ENCODE measurements at regions not wholly inside any gene's neighbourhood (a gene's known extent, or its start where the extent isn't known, plus 50 kb on each side); places are given as distances from the start of the nearest gene placed in this dataset.
"Not testable (repeated sequence)": the region's sequence is repeated elsewhere in the genome, so short reads cannot be mapped to it uniquely, and the experiment has no call there.

- H3K27me3 ChIP-seq: no peaks in the 10 kb centered on the region
- H3K4me1 ChIP-seq (ENCODE audit: insufficient read depth): no peaks in the 10 kb centered on the region
- no peaks in the 10 kb centered on the region for H3K9me2 ChIP-seq (replicated peaks; ENCODE audit: insufficient read depth)
- no peak overlapping the region for H3K27ac ChIP-seq
- no peaks in the 10 kb centered on the region for H3K36me3 ChIP-seq (replicated peaks; ENCODE audit: insufficient read depth, low read depth)
- H3K4me3 ChIP-seq: no peak overlapping the region
- H3K4me2 ChIP-seq: no peak overlapping the region
- H3K9me3 ChIP-seq (ENCODE audit: low read depth): no peaks in the 10 kb centered on the region
- TF ChIP-seq, protein P1, sequence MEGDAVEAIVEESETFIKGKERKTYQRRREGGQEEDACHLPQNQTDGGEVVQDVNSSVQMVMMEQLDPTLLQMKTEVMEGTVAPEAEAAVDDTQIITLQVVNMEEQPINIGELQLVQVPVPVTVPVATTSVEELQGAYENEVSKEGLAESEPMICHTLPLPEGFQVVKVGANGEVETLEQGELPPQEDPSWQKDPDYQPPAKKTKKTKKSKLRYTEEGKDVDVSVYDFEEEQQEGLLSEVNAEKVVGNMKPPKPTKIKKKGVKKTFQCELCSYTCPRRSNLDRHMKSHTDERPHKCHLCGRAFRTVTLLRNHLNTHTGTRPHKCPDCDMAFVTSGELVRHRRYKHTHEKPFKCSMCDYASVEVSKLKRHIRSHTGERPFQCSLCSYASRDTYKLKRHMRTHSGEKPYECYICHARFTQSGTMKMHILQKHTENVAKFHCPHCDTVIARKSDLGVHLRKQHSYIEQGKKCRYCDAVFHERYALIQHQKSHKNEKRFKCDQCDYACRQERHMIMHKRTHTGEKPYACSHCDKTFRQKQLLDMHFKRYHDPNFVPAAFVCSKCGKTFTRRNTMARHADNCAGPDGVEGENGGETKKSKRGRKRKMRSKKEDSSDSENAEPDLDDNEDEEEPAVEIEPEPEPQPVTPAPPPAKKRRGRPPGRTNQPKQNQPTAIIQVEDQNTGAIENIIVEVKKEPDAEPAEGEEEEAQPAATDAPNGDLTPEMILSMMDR (IDR thresholded peaks at IDR 0.05; ENCODE audit: poor library complexity): no peak
- TF ChIP-seq EZH2 (IDR thresholded peaks at IDR 0.05; ENCODE audit: borderline replicate concordance) (no peak), EZH2phosphoT487 (IDR thresholded peaks at IDR 0.05; ENCODE audit: low read depth, severe bottlenecking, unreplicated experiment) (no peak)
- DNase-seq (ENCODE audit: low spot score): no peak
- no peaks in the 10 kb centered on the region for H4K20me1 ChIP-seq (ENCODE audit: insufficient read depth, poor library complexity, severe bottlenecking)
- no peaks in the 10 kb centered on the region for H3K79me2 ChIP-seq
- H2AFZ ChIP-seq: no peak overlapping the region
- WGBS (ENCODE audit: low lambda C conversion rate, missing lambda C conversion rate): 56% methylated on average over 3 of the region's 3 CpGs
Measured at GRCh38 chr12:33832900-33833299, 189.4 kb upstream of the ALG10 start.

DNA sequence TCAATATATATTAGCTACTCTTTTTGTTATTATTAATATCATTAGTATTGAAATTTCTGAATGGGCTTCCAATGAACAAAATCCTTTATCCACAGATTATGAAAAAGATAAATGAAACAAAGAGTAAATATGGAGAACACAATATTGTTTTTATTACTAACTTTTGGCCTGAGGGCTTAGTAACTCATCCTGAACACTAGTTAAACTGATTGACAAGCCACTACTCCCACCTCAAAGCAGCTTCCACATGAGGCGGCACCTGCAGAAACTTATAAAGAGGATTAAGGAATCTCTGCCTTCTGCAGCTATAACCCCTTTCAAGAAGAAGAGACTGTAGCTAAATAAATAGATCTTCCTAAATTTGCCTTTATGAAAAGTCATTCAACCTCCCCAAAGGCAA is 187.6 kb upstream of the ALG10 start:
- Histone ChIP-seq H3K36me3 (replicated peaks; ENCODE audit: insufficient read depth, low read depth) (no peaks in the 10 kb centered on the region), H3K4me3 (no peak overlapping the region), H3K27me3 (no peaks in the 10 kb centered on the region), H3K79me2 (no peaks in the 10 kb centered on the region), H3K27ac (no peak overlapping the region), H4K20me1 (ENCODE audit: insufficient read depth, poor library complexity, severe bottlenecking) (no peaks in the 10 kb centered on the region), H3K9me3 (ENCODE audit: low read depth) (no peaks in the 10 kb centered on the region), H3K9me2 (replicated peaks; ENCODE audit: insufficient read depth) (no peaks in the 10 kb centered on the region), H3K4me2 (no peak overlapping the region), H2AFZ (no peak overlapping the region), H3K4me1 (ENCODE audit: insufficient read depth) (no peaks in the 10 kb centered on the region)
- DNase-seq (ENCODE audit: low spot score): no peak
- 84% methylated on average over 1 of the region's 1 CpG for WGBS (ENCODE audit: low lambda C conversion rate, missing lambda C conversion rate)
- TF ChIP-seq, protein P1 (IDR thresholded peaks at IDR 0.05; ENCODE audit: poor library complexity): no peak
- TF ChIP-seq EZH2 (IDR thresholded peaks at IDR 0.05; ENCODE audit: borderline replicate concordance): no peak
- no peak for TF ChIP-seq EZH2phosphoT487 (IDR thresholded peaks at IDR 0.05; ENCODE audit: low read depth, severe bottlenecking, unreplicated experiment)

GRCh38 chr12:33876618-33877017 is 145.7 kb upstream of the ALG10 start:
- H3K9me3 ChIP-seq (ENCODE audit: low read depth): no peaks in the 10 kb centered on the region
- H3K79me2 ChIP-seq: no peaks in the 10 kb centered on the region
- no peaks in the 10 kb centered on the region for H3K9me2 ChIP-seq (replicated peaks; ENCODE audit: insufficient read depth)
- DNase-seq (ENCODE audit: low spot score): no peak
- H4K20me1 ChIP-seq (ENCODE audit: insufficient read depth, poor library complexity, severe bottlenecking): no peaks in the 10 kb centered on the region
- no peak overlapping the region for H3K27ac ChIP-seq
- no peak overlapping the region for H2AFZ ChIP-seq
- H3K4me3 ChIP-seq: no peak overlapping the region
- no peaks in the 10 kb centered on the region for H3K27me3 ChIP-seq
- TF ChIP-seq EZH2 (IDR thresholded peaks at IDR 0.05; ENCODE audit: borderline replicate concordance): no peak
- no peak for TF ChIP-seq EZH2phosphoT487 (IDR thresholded peaks at IDR 0.05; ENCODE audit: low read depth, severe bottlenecking, unreplicated experiment)
- TF ChIP-seq, protein P1 (IDR thresholded peaks at IDR 0.05; ENCODE audit: poor library complexity): no peak
- no peaks in the 10 kb centered on the region for H3K4me1 ChIP-seq (ENCODE audit: insufficient read depth)
- WGBS (ENCODE audit: low lambda C conversion rate, missing lambda C conversion rate): 94% methylated on average over 1 of the region's 1 CpG
- no peak overlapping the region for H3K4me2 ChIP-seq
- no peaks in the 10 kb centered on the region for H3K36me3 ChIP-seq (replicated peaks; ENCODE audit: insufficient read depth, low read depth)

- Histone ChIP-seq H4K20me1 (ENCODE audit: insufficient read depth, poor library complexity, severe bottlenecking) (no peaks in the 10 kb centered on the region), H3K4me3 (no peak overlapping the region), H3K4me2 (no peak overlapping the region), H3K4me1 (ENCODE audit: insufficient read depth) (no peaks in the 10 kb centered on the region), H3K9me2 (replicated peaks; ENCODE audit: insufficient read depth) (no peaks in the 10 kb centered on the region), H3K27me3 (no peaks in the 10 kb centered on the region), H3K36me3 (replicated peaks; ENCODE audit: insufficient read depth, low read depth) (no peaks in the 10 kb centered on the region), H3K79me2 (no peaks in the 10 kb centered on the region), H3K9me3 (ENCODE audit: low read depth) (no peaks in the 10 kb centered on the region), H2AFZ (no peak overlapping the region), H3K27ac (no peak overlapping the region)
- WGBS (ENCODE audit: low lambda C conversion rate, missing lambda C conversion rate): 82% methylated on average over 3 of the region's 3 CpGs
- no peak for DNase-seq (ENCODE audit: low spot score)
- TF ChIP-seq EZH2 (IDR thresholded peaks at IDR 0.05; ENCODE audit: borderline replicate concordance) (no peak), EZH2phosphoT487 (IDR thresholded peaks at IDR 0.05; ENCODE audit: low read depth, severe bottlenecking, unreplicated experiment) (no peak)
- TF ChIP-seq, protein P1 (IDR thresholded peaks at IDR 0.05; ENCODE audit: poor library complexity): no peak
Measured at GRCh38 chr12:33892425-33892824, 129.9 kb upstream of the ALG10 start.

GRCh38 chr12:33920460-33920859 is 101.8 kb upstream of the ALG10 start:
- 87% methylated on average over 5 of the region's 5 CpGs for WGBS (ENCODE audit: low lambda C conversion rate, missing lambda C conversion rate)
- H3K4me3 ChIP-seq; H3K9me2 ChIP-seq (replicated peaks; ENCODE audit: insufficient read depth); H3K27ac ChIP-seq; H3K4me1 ChIP-seq (ENCODE audit: insufficient read depth); H4K20me1 ChIP-seq (ENCODE audit: insufficient read depth, poor library complexity, severe bottlenecking); H3K36me3 ChIP-seq (replicated peaks; ENCODE audit: insufficient read depth, low read depth); H3K9me3 ChIP-seq (ENCODE audit: low read depth); H3K27me3 ChIP-seq; H2AFZ ChIP-seq; H3K79me2 ChIP-seq; H3K4me2 ChIP-seq; DNase-seq (ENCODE audit: low spot score): not testable (repeated sequence)
